Right lobe of liver (tissue), 6 donors: ENCODE measurements at regions not wholly inside any gene's neighbourhood (a gene's known extent, or its start where the extent isn't known, plus 50 kb on each side); places are given as distances from the start of the nearest gene placed in this dataset.

ENCODE experiments used
- ATAC-seq, 4 donors: fragments of 200-7000 bp; cut with Tn5 transposase; one replicate each; pipeline ENCODE4 v1.9.1; 2020; ENCODE audit warnings: mild to moderate bottlenecking in 4 of 4, moderate library complexity in 4 of 4
- DNase-seq, 3 donors: peaks; one replicate each; pipeline ENCODE4 v3.0.0-alpha.2; 2020
- H3K27ac ChIP-seq, 3 donors: fragments of 200-600 bp; one replicate each; pipeline ENCODE4 v1.8.0; 2022
- H3K27me3 ChIP-seq, 2 donors: fragments of 200-600 bp; one replicate each; pipeline ENCODE4 v1.8.0; 2022
- H3K36me3 ChIP-seq, 4 donors: fragments of 200-600 bp; sonication (generic) in 1 of 4; one replicate each; pipeline versions ENCODE4 v1.5.1 to v1.8.0; 2017 to 2022; ENCODE audit warnings: control low read depth in 1 of 4
- H3K4me1 ChIP-seq, 4 donors: fragments of 200-600 bp; sonication (generic) in 1 of 4; one replicate each; pipeline versions ENCODE4 v1.5.1 to v1.8.0; 2017 to 2022; ENCODE audit warnings: control low read depth in 1 of 4
- H3K4me3 ChIP-seq, 3 donors: fragments of 200-600 bp; one replicate each; pipeline ENCODE4 v1.8.0; 2022
- H3K9me3 ChIP-seq, 4 donors: fragments of 200-600 bp; sonication (generic) in 1 of 4; one replicate each; pipeline versions ENCODE4 v1.5.1 to v1.8.0; 2017 to 2022; ENCODE audit warnings: control low read depth in 1 of 4
- POLR2A ChIP-seq: fragments of 450-650 bp; IDR thresholded peaks from one replicate; pipeline ENCODE4 v1.6.1; 2017; ENCODE audit warnings: antibody characterized with exemption, mild to moderate bottlenecking
- WGBS: methylation state at CpG from one replicate; pipeline ENCODE4 v1.1.6; 2018; ENCODE audit warnings: low coverage, low lambda C conversion rate; ENCODE audit not compliant: insufficient coverage; ENCODE audit errors: missing lambda C conversion rate; 5-methylcytosine and 5-hydroxymethylcytosine counted together
- intact Hi-C, 2 donors: fragments of 100-400 bp; cut with DNase I; formaldehyde crosslinking; loops; one replicate each; pipeline versions ENCODE4 v1.11.2 to v1.14.1; 2022
- TF ChIP-seq, protein P1 (sequence below), 4 donors: fragments of 200-600 bp in 3 of 4; fragments of 450-650 bp in 1 of 4; IDR thresholded peaks; one replicate each; pipeline versions ENCODE4 v1.5.1 to v1.8.0; 2016 to 2022; ENCODE audit warnings: antibody characterized with exemption in 4 of 4, mild to moderate bottlenecking in 2 of 4
- donor health status: DM: no; HTN: yes; CAD: no.
- donor health status: DM: no; HTN: no; CAD: no.
- donor health status: DM: no; HTN: no; CAD: no.
- donor health status: DM: no; HTN: yes; CAD: no.
- donor health status: DM: no; HTN: yes; CAD: no.

DNA sequence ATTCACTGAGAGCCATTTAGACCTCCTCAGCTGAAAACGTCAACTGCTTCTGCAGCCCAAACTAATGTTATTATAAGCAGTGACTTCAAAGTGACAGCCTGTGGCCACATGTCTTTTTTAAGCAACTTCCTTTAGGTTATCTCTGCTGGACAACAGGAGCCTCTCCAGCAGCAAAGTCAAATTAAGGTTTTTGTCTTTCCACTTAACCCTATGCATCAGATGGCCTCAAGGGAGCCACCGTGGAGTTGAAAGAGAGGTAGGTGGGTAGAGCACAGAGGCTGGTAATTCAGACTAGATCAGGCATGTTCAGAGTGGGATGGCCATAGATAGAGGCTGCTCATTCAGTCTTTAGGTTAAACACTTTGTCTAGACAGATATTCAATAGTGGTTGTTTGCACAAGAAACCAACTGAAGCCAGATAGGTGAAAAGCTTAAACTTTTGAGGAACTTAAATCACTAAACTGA lies 300.6 kb upstream of the ECI2 start:
- no peaks in the 10 kb centered on the region for H3K9me3 ChIP-seq
- H3K4me1 ChIP-seq = no peaks in the 10 kb centered on the region
- DNase-seq (no peak), ATAC-seq (no peak)
- intact Hi-C loops = no loop called here
- WGBS = 13% methylated on average over 2 of the region's 2 CpGs
- H3K36me3 ChIP-seq = no peaks in the 10 kb centered on the region
- no peak overlapping the region for H3K4me3 ChIP-seq
- no peak for TF ChIP-seq POLR2A
- TF ChIP-seq, protein P1, sequence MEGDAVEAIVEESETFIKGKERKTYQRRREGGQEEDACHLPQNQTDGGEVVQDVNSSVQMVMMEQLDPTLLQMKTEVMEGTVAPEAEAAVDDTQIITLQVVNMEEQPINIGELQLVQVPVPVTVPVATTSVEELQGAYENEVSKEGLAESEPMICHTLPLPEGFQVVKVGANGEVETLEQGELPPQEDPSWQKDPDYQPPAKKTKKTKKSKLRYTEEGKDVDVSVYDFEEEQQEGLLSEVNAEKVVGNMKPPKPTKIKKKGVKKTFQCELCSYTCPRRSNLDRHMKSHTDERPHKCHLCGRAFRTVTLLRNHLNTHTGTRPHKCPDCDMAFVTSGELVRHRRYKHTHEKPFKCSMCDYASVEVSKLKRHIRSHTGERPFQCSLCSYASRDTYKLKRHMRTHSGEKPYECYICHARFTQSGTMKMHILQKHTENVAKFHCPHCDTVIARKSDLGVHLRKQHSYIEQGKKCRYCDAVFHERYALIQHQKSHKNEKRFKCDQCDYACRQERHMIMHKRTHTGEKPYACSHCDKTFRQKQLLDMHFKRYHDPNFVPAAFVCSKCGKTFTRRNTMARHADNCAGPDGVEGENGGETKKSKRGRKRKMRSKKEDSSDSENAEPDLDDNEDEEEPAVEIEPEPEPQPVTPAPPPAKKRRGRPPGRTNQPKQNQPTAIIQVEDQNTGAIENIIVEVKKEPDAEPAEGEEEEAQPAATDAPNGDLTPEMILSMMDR (IDR thresholded peaks at IDR 0.05) = no peak
- H3K27ac ChIP-seq = no peak overlapping the region
- H3K27me3 ChIP-seq = no peaks in the 10 kb centered on the region

DNA sequence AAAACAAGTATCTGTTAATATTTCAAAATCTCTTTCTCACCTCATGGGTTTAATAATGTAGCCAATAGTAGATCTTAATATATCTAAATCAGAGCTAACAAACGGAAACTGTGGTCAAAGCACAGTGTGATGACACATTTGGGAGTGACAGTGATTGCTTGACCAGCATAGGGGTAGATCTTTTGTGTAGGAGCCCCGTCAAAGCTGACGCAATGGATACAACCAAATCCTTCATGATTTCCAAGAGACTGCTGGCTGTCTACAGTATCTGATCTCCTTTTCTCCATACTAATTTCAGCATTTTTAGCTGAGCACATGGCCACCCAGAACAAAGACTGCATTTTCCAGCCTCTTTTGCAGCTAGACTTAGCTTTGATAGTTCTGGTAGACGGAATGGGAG lies 299.3 kb upstream of the ECI2 start:
- Histone ChIP-seq H3K4me3 (no peak overlapping the region), H3K27ac (no peak overlapping the region), H3K27me3 (no peaks in the 10 kb centered on the region), H3K4me1 (no peaks in the 10 kb centered on the region), H3K36me3 (no peaks in the 10 kb centered on the region), H3K9me3 (no peaks in the 10 kb centered on the region)
- no peak for DNase-seq
- ATAC-seq = no peak
- intact Hi-C loops = no loop called here
- WGBS = 60% methylated on average over 3 of the region's 4 CpGs
- TF ChIP-seq POLR2A = no peak
- TF ChIP-seq, protein P1 (IDR thresholded peaks at IDR 0.05) = no peak

DNA sequence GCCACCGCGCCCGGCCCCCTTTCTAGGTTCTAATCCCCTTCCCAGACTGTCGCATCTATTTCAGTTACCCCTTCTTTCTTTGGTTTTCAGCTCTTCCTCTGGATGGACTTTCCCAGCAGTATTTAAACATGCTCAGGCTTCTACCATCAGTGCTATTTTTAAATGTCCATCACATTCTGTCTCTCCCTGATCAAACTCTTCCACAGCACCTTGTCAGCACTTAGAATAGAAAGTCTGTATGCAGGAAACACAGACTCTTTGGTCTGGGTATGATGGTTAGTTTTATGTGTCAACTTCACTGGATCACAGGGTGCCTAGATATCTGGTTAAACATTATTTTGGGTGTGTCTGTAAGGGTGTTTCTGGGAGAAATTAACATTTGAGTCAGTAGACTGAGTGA lies 297.8 kb upstream of the ECI2 start:
- no peak overlapping the region for H3K4me3 ChIP-seq
- H3K27ac ChIP-seq = no peak overlapping the region
- H3K9me3 ChIP-seq = no peaks in the 10 kb centered on the region
- H3K4me1 ChIP-seq = no peaks in the 10 kb centered on the region
- no peaks in the 10 kb centered on the region for H3K36me3 ChIP-seq
- DNase-seq (no peak), ATAC-seq (no peak)
- TF ChIP-seq, protein P1 (IDR thresholded peaks at IDR 0.05) = no peak
- TF ChIP-seq POLR2A = no peak
- 73% methylated on average over 4 of the region's 4 CpGs for whole genome bisulfite sequencing
- H3K27me3 ChIP-seq = no peaks in the 10 kb centered on the region
- intact Hi-C loops = no loop called here

DNA sequence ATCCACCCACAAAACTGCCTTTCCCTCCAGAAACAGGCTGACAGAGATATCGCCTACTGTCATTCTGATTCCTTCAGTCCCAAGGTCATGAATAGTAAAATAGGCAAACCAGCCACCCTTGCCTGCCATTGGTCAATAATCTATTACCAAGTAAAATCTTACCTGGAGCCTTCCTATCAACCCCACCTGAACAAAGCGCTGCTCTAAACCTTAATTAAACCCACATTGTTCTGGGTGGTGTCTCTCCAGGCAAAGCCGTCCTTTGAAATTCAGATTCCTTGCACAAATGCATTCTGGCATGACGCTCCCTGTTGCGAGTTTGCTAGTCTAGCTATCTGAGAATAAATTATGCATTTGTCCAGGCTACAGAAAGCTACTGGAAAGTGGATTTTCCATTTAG lies 291.6 kb upstream of the ECI2 start:
- WGBS = 85% methylated on average over 5 of the region's 5 CpGs
- no peaks in the 10 kb centered on the region for H3K9me3 ChIP-seq
- TF ChIP-seq POLR2A = no peak
- TF ChIP-seq, protein P1 (IDR thresholded peaks at IDR 0.05) = no peak
- ATAC-seq = no peak
- no peak overlapping the region for H3K4me3 ChIP-seq
- DNase-seq = no peak
- intact Hi-C loops = no loop called here
- H3K4me1 ChIP-seq = no peaks in the 10 kb centered on the region
- no peaks in the 10 kb centered on the region for H3K36me3 ChIP-seq
- H3K27ac ChIP-seq = no peak overlapping the region
- H3K27me3 ChIP-seq = no peaks in the 10 kb centered on the region

DNA sequence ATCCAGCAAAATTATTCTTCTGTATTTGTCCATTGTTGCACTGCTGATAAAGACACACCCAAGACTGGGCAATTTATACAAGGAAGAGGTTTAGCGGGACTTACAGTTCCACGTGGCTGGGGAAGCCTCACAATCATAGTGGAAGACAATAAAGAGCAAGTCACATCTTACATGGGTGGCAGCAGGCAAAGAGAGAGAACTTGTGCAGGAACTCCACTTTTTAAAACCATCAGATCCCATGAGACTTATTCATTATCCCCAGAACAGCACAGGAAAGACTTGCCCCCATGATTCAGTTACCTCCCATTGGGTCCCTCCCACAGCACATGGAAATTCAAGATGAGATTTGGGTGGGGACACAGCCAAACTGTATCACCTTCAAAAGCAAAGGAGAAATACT lies 286.5 kb upstream of the ECI2 start:
- TF ChIP-seq, protein P1 (IDR thresholded peaks at IDR 0.05) = no peak
- no peak for TF ChIP-seq POLR2A
- intact Hi-C loops = no loop called here
- 19% methylated on average over 2 of the region's 2 CpGs for WGBS
- Histone ChIP-seq H3K9me3 (no peaks in the 10 kb centered on the region), H3K36me3 (no peaks in the 10 kb centered on the region), H3K4me3 (no peak overlapping the region), H3K4me1 (no peaks in the 10 kb centered on the region), H3K27me3 (no peaks in the 10 kb centered on the region), H3K27ac (no peak overlapping the region)
- ATAC-seq (no peak), DNase-seq (no peak)
